Fibroblast of the aortic adventitia (primary cell): ENCODE measurements at regions not wholly inside any gene's neighbourhood (a gene's known extent, or its start where the extent isn't known, plus 50 kb on each side); places are given as distances from the start of the nearest gene placed in this dataset.

Experiments
- DNase-seq: peaks from one replicate; pipeline ENCODE4 v3.0.0-alpha.2; 2010; ENCODE audit warnings: low read depth
- H3K4me3 ChIP-seq: 2 replicates; pipeline ENCODE4 v1.5.1; 2011; ENCODE audit warnings: low read depth, mild to moderate bottlenecking, control low read depth, low read length, moderate library complexity
- CTCF ChIP-seq: IDR thresholded peaks from 2 replicates; pipeline ENCODE4 v1.5.1; 2011; ENCODE audit warnings: mild to moderate bottlenecking, low read length, control low read depth, inconsistent platforms; ENCODE audit not compliant: insufficient read depth

- TF ChIP-seq CTCF, result no peak
- no peak overlapping the region for H3K4me3 ChIP-seq
- no peak for DNase-seq
Measured at GRCh38 chr2:122417114-122417513, 661.7 kb downstream of the TSN start.

- H3K4me3 ChIP-seq, result no peak overlapping the region
- no peak for TF ChIP-seq CTCF
- no peak for DNase-seq
Measured at GRCh38 chr2:122421775-122422174, 666.3 kb downstream of the TSN start.

- DNase-seq, result no peak
- no peak overlapping the region for H3K4me3 ChIP-seq
- no peak for TF ChIP-seq CTCF
Measured at GRCh38 chr2:122422384-122422991, 667.0 kb downstream of the TSN start.

GRCh38 chr2:122423934-122424333, 668.5 kb downstream of the TSN start:
- H3K4me3 ChIP-seq, result no peak overlapping the region
- TF ChIP-seq CTCF, result no peak
- DNase-seq, result no peak

- no peak for TF ChIP-seq CTCF
- H3K4me3 ChIP-seq, result no peak overlapping the region
- no peak for DNase-seq
Measured at GRCh38 chr2:122433123-122433754, 677.8 kb downstream of the TSN start.

- no peak for DNase-seq
- H3K4me3 ChIP-seq, result no peak overlapping the region
- no peak for TF ChIP-seq CTCF
Measured at GRCh38 chr2:122445003-122445402, 689.6 kb downstream of the TSN start.

GRCh38 chr2:122446761-122447160, 691.3 kb downstream of the TSN start:
- TF ChIP-seq CTCF, result no peak
- no peak overlapping the region for H3K4me3 ChIP-seq
- no peak for DNase-seq
